Activated T-helper 9 cell treated with anti-CD3 and anti-CD28 coated beads, Interleukin-2, amount 50 U/mL, for 16 hours (primary cell): ENCODE measurements at regions not wholly inside any gene's neighbourhood (a gene's known extent, or its start where the extent isn't known, plus 50 kb on each side); places are given as distances from the start of the nearest gene placed in this dataset.
"Not testable (repeated sequence)": the region's sequence is repeated elsewhere in the genome, so short reads cannot be mapped to it uniquely, and the experiment has no call there.

ENCODE experiments used
- DNase-seq: peaks from one replicate; pipeline ENCODE4 v3.0.0-alpha.2; 2020; ENCODE audit warnings: low read depth

GRCh38 chr10:32217216-32217615 lies 129.7 kb downstream of the EPC1 start:
- DNase-seq, result no peak

GRCh38 chr10:32213838-32214237 lies 133.1 kb downstream of the EPC1 start:
- not testable (repeated sequence) for DNase-seq

GRCh38 chr10:32211046-32211363 lies 136.0 kb downstream of the EPC1 start:
- no peak for DNase-seq

- no peak for DNase-seq
These were observed 136.5 kb downstream of the EPC1 start for GRCh38 chr10:32210306-32211045.

- not testable (repeated sequence) for DNase-seq
These were observed 139.0 kb downstream of the EPC1 start for GRCh38 chr10:32208005-32208404.

GRCh38 chr10:32207544-32207943 lies 139.4 kb downstream of the EPC1 start:
- DNase-seq, result peak; percentile 25

GRCh38 chr10:32205670-32206069 lies 141.3 kb downstream of the EPC1 start:
- no peak for DNase-seq

GRCh38 chr10:32204606-32205005 lies 142.4 kb downstream of the EPC1 start:
- DNase-seq, result no peak

- no peak for DNase-seq
These were observed 143.6 kb upstream of the KIF5B start for GRCh38 chr10:32199714-32200394.

- DNase-seq, result no peak
These were observed 141.2 kb upstream of the KIF5B start for GRCh38 chr10:32197423-32197822.

GRCh38 chr10:32190890-32191491 lies 134.8 kb upstream of the KIF5B start:
- no peak for DNase-seq

- no peak for DNase-seq
These were observed 133.3 kb upstream of the KIF5B start for GRCh38 chr10:32189400-32190084.

- not testable (repeated sequence) for DNase-seq
These were observed 132.4 kb upstream of the KIF5B start for GRCh38 chr10:32188601-32189000.

- DNase-seq, result no peak
These were observed 131.5 kb upstream of the KIF5B start for GRCh38 chr10:32187686-32188085.

- not testable (repeated sequence) for DNase-seq
These were observed 127.4 kb upstream of the KIF5B start for GRCh38 chr10:32183652-32184051.

GRCh38 chr10:32182476-32182875 lies 126.3 kb upstream of the KIF5B start:
- DNase-seq, result no peak

GRCh38 chr10:32180390-32181280 lies 124.4 kb upstream of the KIF5B start:
- no peak for DNase-seq

GRCh38 chr10:32179836-32180235 lies 123.6 kb upstream of the KIF5B start:
- DNase-seq, result no peak

- DNase-seq, result not testable (repeated sequence)
These were observed 121.4 kb upstream of the KIF5B start for GRCh38 chr10:32177594-32177993.

GRCh38 chr10:32175629-32176028 lies 119.4 kb upstream of the KIF5B start:
- no peak for DNase-seq

- no peak for DNase-seq
These were observed 118.2 kb upstream of the KIF5B start for GRCh38 chr10:32174349-32174893.
